ENCODE measurements at regions not wholly inside any gene's neighbourhood (a gene's known extent, or its start where the extent isn't known, plus 50 kb on each side); places are given as distances from the start of the nearest gene placed in this dataset.

DNA sequence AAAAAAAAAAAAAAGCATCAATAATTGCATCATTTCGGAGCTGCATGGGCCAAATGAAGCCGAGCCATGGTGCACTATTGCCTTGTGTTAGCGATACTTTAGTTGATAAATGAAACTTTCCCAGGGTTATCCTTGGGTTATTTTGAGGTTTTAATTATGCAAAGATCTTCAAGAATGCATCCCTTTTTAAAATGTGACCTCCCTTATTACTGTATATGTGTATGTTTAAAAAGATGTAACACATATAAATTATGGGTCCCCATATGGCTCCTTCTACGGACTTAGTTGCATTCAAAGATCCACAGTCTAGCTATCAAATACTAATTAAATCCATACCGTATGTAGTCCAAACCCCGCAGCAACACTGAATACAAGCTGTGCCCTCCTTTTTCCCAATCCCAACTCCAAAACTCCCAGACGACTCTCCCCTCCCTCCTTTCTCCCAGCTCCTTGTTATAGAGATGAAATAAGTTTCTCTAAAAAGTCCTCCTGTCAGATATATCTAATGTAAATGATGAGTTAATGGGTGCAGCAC is 129.3 kb upstream of the MAP1LC3B2 start:
- Histone ChIP-seq H3K9me3 (ENCODE audit: severe bottlenecking) (no peaks in the 10 kb centered on the region), H3K4me3 (ENCODE audit: low read depth, low read length) (no peak overlapping the region), H3K36me3 (no peaks in the 10 kb centered on the region), H3K27me3 (ENCODE audit: insufficient read depth, low read depth, severe bottlenecking) (no peaks in the 10 kb centered on the region), H3K27ac (no peak overlapping the region)
- DNase-seq: no peak
- TF ChIP-seq, protein P1, sequence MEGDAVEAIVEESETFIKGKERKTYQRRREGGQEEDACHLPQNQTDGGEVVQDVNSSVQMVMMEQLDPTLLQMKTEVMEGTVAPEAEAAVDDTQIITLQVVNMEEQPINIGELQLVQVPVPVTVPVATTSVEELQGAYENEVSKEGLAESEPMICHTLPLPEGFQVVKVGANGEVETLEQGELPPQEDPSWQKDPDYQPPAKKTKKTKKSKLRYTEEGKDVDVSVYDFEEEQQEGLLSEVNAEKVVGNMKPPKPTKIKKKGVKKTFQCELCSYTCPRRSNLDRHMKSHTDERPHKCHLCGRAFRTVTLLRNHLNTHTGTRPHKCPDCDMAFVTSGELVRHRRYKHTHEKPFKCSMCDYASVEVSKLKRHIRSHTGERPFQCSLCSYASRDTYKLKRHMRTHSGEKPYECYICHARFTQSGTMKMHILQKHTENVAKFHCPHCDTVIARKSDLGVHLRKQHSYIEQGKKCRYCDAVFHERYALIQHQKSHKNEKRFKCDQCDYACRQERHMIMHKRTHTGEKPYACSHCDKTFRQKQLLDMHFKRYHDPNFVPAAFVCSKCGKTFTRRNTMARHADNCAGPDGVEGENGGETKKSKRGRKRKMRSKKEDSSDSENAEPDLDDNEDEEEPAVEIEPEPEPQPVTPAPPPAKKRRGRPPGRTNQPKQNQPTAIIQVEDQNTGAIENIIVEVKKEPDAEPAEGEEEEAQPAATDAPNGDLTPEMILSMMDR (IDR thresholded peaks at IDR 0.05; ENCODE audit: low read depth, low read length): no peak

DNA sequence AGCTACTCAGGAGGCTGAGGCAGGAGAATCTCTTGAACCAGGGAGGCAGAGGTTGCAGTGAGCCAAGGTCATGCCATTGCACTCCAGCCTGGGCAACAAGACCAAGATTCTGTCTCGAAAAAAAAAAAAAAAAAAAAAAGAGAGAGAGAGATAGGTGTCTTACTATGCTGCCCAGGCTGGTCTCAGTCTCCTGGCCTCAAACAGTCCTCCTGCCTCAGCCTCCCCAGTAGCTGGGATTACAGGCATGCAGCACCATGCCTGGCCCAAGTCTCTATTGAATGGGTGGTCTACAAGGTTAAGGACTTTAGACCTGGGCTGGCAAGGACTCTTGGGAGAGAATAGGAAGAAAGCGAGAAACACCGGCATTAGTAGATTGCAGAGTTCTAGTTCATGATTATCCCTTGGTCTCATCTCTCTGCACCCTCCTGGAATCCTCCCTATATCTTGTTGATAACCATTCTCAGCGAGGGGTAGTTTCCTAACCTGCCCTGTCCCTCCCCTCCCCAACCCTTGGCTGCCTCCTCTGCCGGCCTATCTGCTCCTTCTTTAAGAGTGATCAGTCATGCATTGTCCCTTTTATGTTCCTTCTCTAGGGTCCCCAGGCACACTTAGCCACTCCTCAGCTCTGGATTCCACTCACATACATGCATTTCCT is 128.1 kb upstream of the MAP1LC3B2 start:
- TF ChIP-seq, protein P1 (IDR thresholded peaks at IDR 0.05; ENCODE audit: low read depth, low read length): no peak
- Histone ChIP-seq H3K27ac (no peak overlapping the region), H3K27me3 (ENCODE audit: insufficient read depth, low read depth, severe bottlenecking) (no peaks in the 10 kb centered on the region), H3K9me3 (ENCODE audit: severe bottlenecking) (no peaks in the 10 kb centered on the region), H3K4me3 (ENCODE audit: low read depth, low read length) (no peak overlapping the region), H3K36me3 (no peaks in the 10 kb centered on the region)
- no peak for DNase-seq

- Histone ChIP-seq H3K9me3 (ENCODE audit: severe bottlenecking) (no peaks in the 10 kb centered on the region), H3K4me3 (ENCODE audit: low read depth, low read length) (no peak overlapping the region), H3K36me3 (no peaks in the 10 kb centered on the region), H3K27ac (no peak overlapping the region), H3K27me3 (ENCODE audit: insufficient read depth, low read depth, severe bottlenecking) (no peaks in the 10 kb centered on the region)
- TF ChIP-seq, protein P1 (IDR thresholded peaks at IDR 0.05; ENCODE audit: low read depth, low read length): no peak
- DNase-seq: no peak
These were observed 127.4 kb upstream of the MAP1LC3B2 start for GRCh38 chr12:116431677-116432300.

- DNase-seq: no peak
- Histone ChIP-seq H3K36me3 (no peaks in the 10 kb centered on the region), H3K9me3 (ENCODE audit: severe bottlenecking) (no peaks in the 10 kb centered on the region), H3K4me3 (ENCODE audit: low read depth, low read length) (no peak overlapping the region), H3K27ac (no peak overlapping the region), H3K27me3 (ENCODE audit: insufficient read depth, low read depth, severe bottlenecking) (no peaks in the 10 kb centered on the region)
- TF ChIP-seq, protein P1 (IDR thresholded peaks at IDR 0.05; ENCODE audit: low read depth, low read length): no peak
These were observed 126.8 kb upstream of the MAP1LC3B2 start for GRCh38 chr12:116432314-116432750.

- TF ChIP-seq, protein P1 (IDR thresholded peaks at IDR 0.05; ENCODE audit: low read depth, low read length): no peak
- no peaks in the 10 kb centered on the region for H3K9me3 ChIP-seq (ENCODE audit: severe bottlenecking)
- no peak for DNase-seq
- no peak overlapping the region for H3K27ac ChIP-seq
- no peaks in the 10 kb centered on the region for H3K27me3 ChIP-seq (ENCODE audit: insufficient read depth, low read depth, severe bottlenecking)
- H3K4me3 ChIP-seq (ENCODE audit: low read depth, low read length): no peak overlapping the region
- H3K36me3 ChIP-seq: no peaks in the 10 kb centered on the region
These were observed 125.9 kb upstream of the MAP1LC3B2 start for GRCh38 chr12:116433249-116433648.

Measured in WERI-Rb-1 (cell line).